Lung (tissue), 11 donors: ENCODE measurements at regions not wholly inside any gene's neighbourhood (a gene's known extent, or its start where the extent isn't known, plus 50 kb on each side); places are given as distances from the start of the nearest gene placed in this dataset.

Source experiments
- ATAC-seq: fragments of 200-7000 bp; cut with Tn5 transposase; one replicate; pipeline ENCODE4 v1.9.1; 2020; ENCODE audit warnings: moderate number of reproducible peaks; ENCODE audit not compliant: insufficient read depth, low FRiP score
- DNase-seq, 3 donors: peaks; one replicate each; pipeline ENCODE4 v3.0.0-alpha.2; 2013 to 2017
- H3K27ac ChIP-seq, 2 donors: one replicate each; pipeline ENCODE4 v1.5.1; 2013; ENCODE audit warnings: mild to moderate bottlenecking in 2 of 2, moderate library complexity in 2 of 2, control low read depth in 1 of 2, inconsistent platforms in 1 of 2, low read depth in 1 of 2, low read length in 1 of 2
- H3K27me3 ChIP-seq, 3 donors: one replicate each; pipeline ENCODE4 v1.5.1; 2013; ENCODE audit warnings: low read length in 2 of 3; ENCODE audit not compliant: control insufficient read depth in 3 of 3, insufficient read depth in 3 of 3
- H3K36me3 ChIP-seq, 4 donors: one replicate each; pipeline ENCODE4 v1.5.1; 2013; ENCODE audit warnings: low read length in 4 of 4, mild to moderate bottlenecking in 1 of 4, moderate library complexity in 1 of 4; ENCODE audit not compliant: control insufficient read depth in 4 of 4, insufficient read depth in 4 of 4
- H3K4me1 ChIP-seq, 5 donors: one replicate each; pipeline ENCODE4 v1.5.1; 2013; ENCODE audit warnings: low read length in 5 of 5, mild to moderate bottlenecking in 2 of 5, moderate library complexity in 1 of 5; ENCODE audit not compliant: control insufficient read depth in 5 of 5, insufficient read depth in 5 of 5
- H3K4me3 ChIP-seq: one replicate; pipeline ENCODE4 v1.5.1; 2013; ENCODE audit warnings: mild to moderate bottlenecking, control low read depth, moderate library complexity
- H3K9ac ChIP-seq, 2 donors: one replicate each; pipeline ENCODE4 v1.5.1; 2013; ENCODE audit warnings: low read length in 2 of 2, control low read depth in 1 of 2; ENCODE audit not compliant: insufficient read depth in 1 of 2
- H3K9me3 ChIP-seq, 4 donors: one replicate each; pipeline ENCODE4 v1.5.1; 2013; ENCODE audit warnings: low read length in 3 of 4, mild to moderate bottlenecking in 1 of 4, moderate library complexity in 1 of 4; ENCODE audit not compliant: control insufficient read depth in 4 of 4, insufficient read depth in 3 of 4
- CTCF ChIP-seq: IDR thresholded peaks from 2 replicates; pipeline ENCODE4 v1.5.1; 2012; ENCODE audit warnings: mild to moderate bottlenecking; ENCODE audit errors: control extremely low read depth, extremely low read depth
- WGBS, 2 donors: extraction: QIAGEN DNeasy Blood & Tissue Kit; methylation state at CpG; one replicate each; pipeline ENCODE4 v1.1.7; 2013; 5-methylcytosine and 5-hydroxymethylcytosine counted together
- donor health status: control.
- donor health status: control.
- donor health status: Bipolar disorder and iron deficiency.
- donor health status: healthy.
- donor health status: DM: yes; HTN: yes; CAD: no.

GRCh38 chr6:1250489-1251197 lies 61.3 kb upstream of the FOXQ1 start:
- Histone ChIP-seq H3K4me3 (no peak overlapping the region), H3K36me3 (no peaks in the 10 kb centered on the region), H3K4me1 (peaks cover 0 to 11% (median 2%) of the 10 kb centered on the region in 5 donors), H3K27me3 (no peaks in the 10 kb centered on the region), H3K9me3 (peaks cover 0 to 8% (median 0%) of the 10 kb centered on the region in 4 donors), H3K27ac (no peak overlapping the region), H3K9ac (no peak overlapping the region)
- WGBS, 2 donors, result 70 to 80% methylated on average over 12 of the region's 12 CpGs
- DNase-seq (no peak), ATAC-seq (no peak)
- no peak for TF ChIP-seq CTCF

- 91 to 95% methylated on average over 3 of the region's 3 CpGs for WGBS, 2 donors
- no peak overlapping the region for H3K9ac ChIP-seq
- H3K27ac ChIP-seq, result no peak overlapping the region
- peaks cover 0 to 11% (median 2%) of the 10 kb centered on the region in 5 donors for H3K4me1 ChIP-seq
- peaks cover 0 to 8% (median 0%) of the 10 kb centered on the region in 4 donors for H3K9me3 ChIP-seq
- H3K4me3 ChIP-seq, result no peak overlapping the region
- no peaks in the 10 kb centered on the region for H3K36me3 ChIP-seq
- no peaks in the 10 kb centered on the region for H3K27me3 ChIP-seq
- no peak for ATAC-seq
- no peak for DNase-seq
- no peak for TF ChIP-seq CTCF
These were observed 64.0 kb upstream of the FOXQ1 start for GRCh38 chr6:1247894-1248293.

- peaks cover 0 to 19% (median 5%) of the 10 kb centered on the region in 5 donors for H3K4me1 ChIP-seq
- ATAC-seq (no peak), DNase-seq (no peak)
- no peaks in the 10 kb centered on the region for H3K27me3 ChIP-seq
- no peak overlapping the region for H3K27ac ChIP-seq
- WGBS, 2 donors, result 75 to 78% methylated on average over 5 of the region's 5 CpGs
- TF ChIP-seq CTCF, result no peak
- no peaks in the 10 kb centered on the region for H3K36me3 ChIP-seq
- H3K9me3 ChIP-seq, result peaks cover 0 to 8% (median 0%) of the 10 kb centered on the region in 4 donors
- no peak overlapping the region for H3K9ac ChIP-seq
- H3K4me3 ChIP-seq, result no peak overlapping the region
These were observed 64.8 kb upstream of the FOXQ1 start for GRCh38 chr6:1247056-1247455.
